ENCODE measurements at regions not wholly inside any gene's neighbourhood (a gene's known extent, or its start where the extent isn't known, plus 50 kb on each side); places are given as distances from the start of the nearest gene placed in this dataset.

- no peak for DNase-seq (ENCODE audit: low spot score)
These were observed 51.4 kb upstream of the NPVF start for GRCh38 chr7:25279705-25280104.

- DNase-seq (ENCODE audit: low spot score) = no peak
These were observed 51.9 kb upstream of the NPVF start for GRCh38 chr7:25280181-25280580.

GRCh38 chr7:25282194-25282593 is 53.9 kb upstream of the NPVF start:
- no peak for DNase-seq (ENCODE audit: low spot score)

- DNase-seq (ENCODE audit: low spot score) = no peak
These were observed 58.5 kb upstream of the NPVF start for GRCh38 chr7:25286756-25287155.

GRCh38 chr7:25287291-25287690 is 59.0 kb upstream of the NPVF start:
- no peak for DNase-seq (ENCODE audit: low spot score)

- no peak for DNase-seq (ENCODE audit: low spot score)
These were observed 60.4 kb upstream of the NPVF start for GRCh38 chr7:25288556-25289307.

- DNase-seq (ENCODE audit: low spot score) = no peak
These were observed 61.2 kb upstream of the NPVF start for GRCh38 chr7:25289518-25289917.

GRCh38 chr7:25294624-25295023 is 66.3 kb upstream of the NPVF start:
- no peak for DNase-seq (ENCODE audit: low spot score)

- no peak for DNase-seq (ENCODE audit: low spot score)
These were observed 67.1 kb upstream of the NPVF start for GRCh38 chr7:25295387-25295786.

GRCh38 chr7:25296086-25296485 is 67.8 kb upstream of the NPVF start:
- no peak for DNase-seq (ENCODE audit: low spot score)

- no peak for DNase-seq (ENCODE audit: low spot score)
These were observed 69.0 kb upstream of the NPVF start for GRCh38 chr7:25297278-25297677.

GRCh38 chr7:25303281-25304181 is 75.2 kb upstream of the NPVF start:
- DNase-seq (ENCODE audit: low spot score) = no peak

- no peak for DNase-seq (ENCODE audit: low spot score)
These were observed 76.4 kb upstream of the NPVF start for GRCh38 chr7:25304691-25305090.

GRCh38 chr7:25305831-25306230 is 77.5 kb upstream of the NPVF start:
- DNase-seq (ENCODE audit: low spot score) = no peak

- no peak for DNase-seq (ENCODE audit: low spot score)
These were observed 79.3 kb upstream of the NPVF start for GRCh38 chr7:25307624-25308023.

- DNase-seq (ENCODE audit: low spot score) = no peak
These were observed 80.0 kb upstream of the NPVF start for GRCh38 chr7:25308246-25308645.

- DNase-seq (ENCODE audit: low spot score) = no peak
These were observed 80.8 kb upstream of the NPVF start for GRCh38 chr7:25308906-25309705.

- no peak for DNase-seq (ENCODE audit: low spot score)
These were observed 82.6 kb upstream of the NPVF start for GRCh38 chr7:25310896-25311295.

- DNase-seq (ENCODE audit: low spot score) = no peak
These were observed 83.1 kb upstream of the NPVF start for GRCh38 chr7:25311346-25311745.

- DNase-seq (ENCODE audit: low spot score) = no peak
These were observed 84.7 kb upstream of the NPVF start for GRCh38 chr7:25312968-25313367.

GRCh38 chr7:25313526-25313925 is 85.2 kb upstream of the NPVF start:
- no peak for DNase-seq (ENCODE audit: low spot score)

- DNase-seq (ENCODE audit: low spot score) = no peak
These were observed 85.9 kb upstream of the NPVF start for GRCh38 chr7:25314094-25314730.

Data from D341Med (cell line).